ENCODE measurements at regions not wholly inside any gene's neighbourhood (a gene's known extent, or its start where the extent isn't known, plus 50 kb on each side); places are given as distances from the start of the nearest gene placed in this dataset.

- Histone ChIP-seq H3K27ac (no peak overlapping the region), H3K4me3 (no peak overlapping the region), H3K27me3 (no peaks in the 10 kb centered on the region), H3K36me3 (no peaks in the 10 kb centered on the region), H3K9me3 (no peaks in the 10 kb centered on the region), H3K4me1 (no peaks in the 10 kb centered on the region)
- DNase-seq: no peak
- intact Hi-C loops (cut with DNase I): no loop called here
- 82 to 86% methylated on average over 3 of the region's 3 CpGs for WGBS, 2 donors
- TF ChIP-seq POLR2AphosphoS5 (IDR thresholded peaks at IDR 0.05): no peak
- TF ChIP-seq CTCF (IDR thresholded peaks at IDR 0.05): no peak
- no peak for TF ChIP-seq EP300 (IDR thresholded peaks at IDR 0.05)
- no peak for TF ChIP-seq POLR2A (IDR thresholded peaks at IDR 0.05)
These were observed 554.8 kb upstream of the PABPC4L start for GRCh38 chr4:134756421-134756820.

GRCh38 chr4:134754301-134755019 is 552.9 kb upstream of the PABPC4L start:
- WGBS, 2 donors: 63 to 79% methylated on average over 6 of the region's 6 CpGs

GRCh38 chr4:134753390-134753789 is 551.8 kb upstream of the PABPC4L start:
- H3K27me3 ChIP-seq: no peaks in the 10 kb centered on the region
- H3K27ac ChIP-seq: no peak overlapping the region
- WGBS, 2 donors: 43 to 73% methylated on average over 1 of the region's 1 CpG
- H3K4me3 ChIP-seq: no peak overlapping the region
- no peak for DNase-seq
- H3K9me3 ChIP-seq: no peaks in the 10 kb centered on the region
- intact Hi-C loops (cut with DNase I): no loop called here
- TF ChIP-seq POLR2A (IDR thresholded peaks at IDR 0.05) (no peak), POLR2AphosphoS5 (IDR thresholded peaks at IDR 0.05) (no peak), CTCF (IDR thresholded peaks at IDR 0.05) (no peak), EP300 (IDR thresholded peaks at IDR 0.05) (no peak)
- no peaks in the 10 kb centered on the region for H3K36me3 ChIP-seq
- H3K4me1 ChIP-seq: no peaks in the 10 kb centered on the region

More at GRCh38 chr4:134754301-134755019, 552.9 kb upstream of the PABPC4L start:
- H3K27me3 ChIP-seq: no peaks in the 10 kb centered on the region
- H3K4me1 ChIP-seq: no peaks in the 10 kb centered on the region
- intact Hi-C loops (cut with DNase I): no loop called here
- H3K9me3 ChIP-seq: no peaks in the 10 kb centered on the region
- H3K4me3 ChIP-seq: no peak overlapping the region
- H3K27ac ChIP-seq: no peak overlapping the region
- H3K36me3 ChIP-seq: no peaks in the 10 kb centered on the region
- no peak for TF ChIP-seq POLR2A (IDR thresholded peaks at IDR 0.05)
- TF ChIP-seq EP300 (IDR thresholded peaks at IDR 0.05): no peak
- TF ChIP-seq CTCF (IDR thresholded peaks at IDR 0.05): no peak
- TF ChIP-seq POLR2AphosphoS5 (IDR thresholded peaks at IDR 0.05): no peak
- no peak for DNase-seq

- H3K9me3 ChIP-seq: peaks cover 0 to 3% (median 0%) of the 10 kb centered on the region in 4 donors
- H3K27ac ChIP-seq: no peak overlapping the region
- H3K4me1 ChIP-seq: no peaks in the 10 kb centered on the region
- TF ChIP-seq CTCF (IDR thresholded peaks at IDR 0.05): no peak
- no peak for TF ChIP-seq EP300 (IDR thresholded peaks at IDR 0.05)
- no peak for TF ChIP-seq POLR2A (IDR thresholded peaks at IDR 0.05)
- no peak for TF ChIP-seq POLR2AphosphoS5 (IDR thresholded peaks at IDR 0.05)
- 17 to 59% methylated on average over 6 of the region's 6 CpGs for WGBS, 2 donors
- no peaks in the 10 kb centered on the region for H3K27me3 ChIP-seq
- no peaks in the 10 kb centered on the region for H3K36me3 ChIP-seq
- DNase-seq: no peak
- H3K4me3 ChIP-seq: no peak overlapping the region
- intact Hi-C loops (cut with DNase I): no loop called here
These were observed 545.7 kb upstream of the PABPC4L start for GRCh38 chr4:134747108-134747805.
